Lower lobe of right lung (tissue), 2 donors: ENCODE measurements at regions not wholly inside any gene's neighbourhood (a gene's known extent, or its start where the extent isn't known, plus 50 kb on each side); places are given as distances from the start of the nearest gene placed in this dataset.
A peak's percentile ranks its signal among the peaks of the same experiment; 100 is the strongest.

Source experiments
- ATAC-seq, 2 donors: fragments of 200-7000 bp; cut with Tn5 transposase; one replicate each; pipeline ENCODE4 v1.9.1; 2020 to 2022; ENCODE audit warnings: mild to moderate bottlenecking in 2 of 2, moderate library complexity in 2 of 2
- DNase-seq: peaks from one replicate; pipeline ENCODE4 v3.0.0-alpha.2; 2020
- H3K27ac ChIP-seq: fragments of 200-600 bp; one replicate; pipeline ENCODE4 v1.8.0; 2022
- H3K27me3 ChIP-seq: fragments of 200-600 bp; one replicate; pipeline ENCODE4 v1.8.0; 2022; ENCODE audit warnings: low read depth
- H3K36me3 ChIP-seq: fragments of 200-600 bp; one replicate; pipeline ENCODE4 v1.8.0; 2022; ENCODE audit warnings: mild to moderate bottlenecking
- H3K4me1 ChIP-seq: fragments of 200-600 bp; one replicate; pipeline ENCODE4 v1.8.0; 2022
- H3K4me3 ChIP-seq: fragments of 200-600 bp; one replicate; pipeline ENCODE4 v1.8.0; 2022; ENCODE audit warnings: mild to moderate bottlenecking
- H3K9me3 ChIP-seq: fragments of 200-600 bp; one replicate; pipeline ENCODE4 v1.8.0; 2022
- intact Hi-C: fragments of 100-400 bp; cut with DNase I; formaldehyde crosslinking; loops from one replicate; pipeline ENCODE4 v1.11.0; 2022
- TF ChIP-seq, protein P1 (sequence below): fragments of 200-600 bp; IDR thresholded peaks from one replicate; pipeline ENCODE4 v1.8.0; 2022; ENCODE audit warnings: antibody characterized with exemption, mild to moderate bottlenecking
- donor health status: DM: no; HTN: yes; CAD: no; lungs with severe emphysema.

DNA sequence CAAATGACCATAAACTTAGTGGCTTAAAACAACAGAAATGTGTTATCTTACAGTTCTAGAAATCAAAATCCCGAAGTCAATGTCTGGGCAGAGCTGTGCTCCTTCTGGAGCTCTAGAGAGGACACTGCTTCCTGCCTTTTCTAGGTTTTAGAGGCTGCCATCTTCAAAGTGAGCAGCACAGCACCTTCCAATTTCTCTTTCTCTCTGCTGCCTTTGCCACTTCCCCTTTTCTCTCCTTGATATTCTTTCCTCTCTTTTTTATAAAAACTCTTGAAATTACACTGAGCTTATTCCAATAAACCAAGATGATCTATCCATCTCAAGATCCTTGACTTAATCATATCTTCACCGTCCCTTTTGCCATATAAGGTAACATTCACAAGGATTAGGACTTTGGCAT, 616.9 kb downstream of the PLPP3 start:
- no peak overlapping the region for H3K4me3 ChIP-seq
- H3K27me3 ChIP-seq = no peaks in the 10 kb centered on the region
- intact Hi-C loops = no loop called here
- ATAC-seq = no peak
- H3K9me3 ChIP-seq = no peaks in the 10 kb centered on the region
- no peak overlapping the region for H3K27ac ChIP-seq
- TF ChIP-seq, protein P1, sequence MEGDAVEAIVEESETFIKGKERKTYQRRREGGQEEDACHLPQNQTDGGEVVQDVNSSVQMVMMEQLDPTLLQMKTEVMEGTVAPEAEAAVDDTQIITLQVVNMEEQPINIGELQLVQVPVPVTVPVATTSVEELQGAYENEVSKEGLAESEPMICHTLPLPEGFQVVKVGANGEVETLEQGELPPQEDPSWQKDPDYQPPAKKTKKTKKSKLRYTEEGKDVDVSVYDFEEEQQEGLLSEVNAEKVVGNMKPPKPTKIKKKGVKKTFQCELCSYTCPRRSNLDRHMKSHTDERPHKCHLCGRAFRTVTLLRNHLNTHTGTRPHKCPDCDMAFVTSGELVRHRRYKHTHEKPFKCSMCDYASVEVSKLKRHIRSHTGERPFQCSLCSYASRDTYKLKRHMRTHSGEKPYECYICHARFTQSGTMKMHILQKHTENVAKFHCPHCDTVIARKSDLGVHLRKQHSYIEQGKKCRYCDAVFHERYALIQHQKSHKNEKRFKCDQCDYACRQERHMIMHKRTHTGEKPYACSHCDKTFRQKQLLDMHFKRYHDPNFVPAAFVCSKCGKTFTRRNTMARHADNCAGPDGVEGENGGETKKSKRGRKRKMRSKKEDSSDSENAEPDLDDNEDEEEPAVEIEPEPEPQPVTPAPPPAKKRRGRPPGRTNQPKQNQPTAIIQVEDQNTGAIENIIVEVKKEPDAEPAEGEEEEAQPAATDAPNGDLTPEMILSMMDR = no peak
- DNase-seq = no peak
- H3K36me3 ChIP-seq = no peaks in the 10 kb centered on the region
- H3K4me1 ChIP-seq = no peaks in the 10 kb centered on the region

DNA sequence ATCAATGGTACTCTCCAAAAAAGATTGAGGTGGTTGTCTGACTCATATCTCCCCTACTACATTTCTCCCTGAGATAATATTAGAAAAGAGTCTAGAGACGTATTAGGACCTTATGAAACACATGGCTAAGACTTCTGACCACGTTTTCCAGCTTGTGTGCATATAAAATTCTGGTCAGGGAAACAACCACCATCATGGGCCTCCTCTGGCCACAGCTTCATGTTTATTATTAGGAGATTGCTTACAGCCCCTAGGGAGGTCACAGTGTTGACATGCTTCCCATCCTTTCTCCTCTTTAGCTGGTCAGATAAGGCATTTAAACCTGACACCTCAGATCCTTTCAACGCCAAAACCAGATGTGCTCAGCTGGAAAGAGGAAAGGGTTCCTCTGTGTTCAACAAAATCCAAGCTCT, 620.2 kb downstream of the PLPP3 start:
- no peaks in the 10 kb centered on the region for H3K9me3 ChIP-seq
- H3K36me3 ChIP-seq = no peaks in the 10 kb centered on the region
- DNase-seq (no peak), ATAC-seq (peak in 1 of 2 donors; percentile 50)
- no peak overlapping the region for H3K27ac ChIP-seq
- H3K4me1 ChIP-seq = no peaks in the 10 kb centered on the region
- intact Hi-C loops = no loop called here
- TF ChIP-seq, protein P1 = no peak
- H3K27me3 ChIP-seq = no peaks in the 10 kb centered on the region
- no peak overlapping the region for H3K4me3 ChIP-seq

DNA sequence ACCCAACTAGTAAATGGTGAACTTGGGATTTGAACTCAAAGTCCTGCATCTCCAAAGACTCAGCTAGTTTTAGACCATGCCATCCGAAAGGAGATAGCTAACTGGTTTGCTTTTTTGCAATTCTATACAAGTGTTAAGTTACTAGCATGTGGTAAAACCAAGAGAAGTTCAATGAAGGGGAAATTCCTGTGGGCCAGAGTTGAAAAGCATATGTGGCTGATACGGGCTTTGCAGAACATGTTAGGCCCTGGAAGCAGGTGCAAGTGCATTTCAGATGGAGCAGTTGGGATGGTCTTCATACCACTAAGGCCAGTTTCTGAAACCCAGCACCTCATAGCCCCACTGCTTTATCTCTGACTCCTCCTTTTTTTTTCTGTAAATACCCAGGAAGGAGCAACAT, 620.9 kb downstream of the PLPP3 start:
- no peaks in the 10 kb centered on the region for H3K36me3 ChIP-seq
- H3K27me3 ChIP-seq = no peaks in the 10 kb centered on the region
- H3K4me1 ChIP-seq = no peaks in the 10 kb centered on the region
- H3K9me3 ChIP-seq = no peaks in the 10 kb centered on the region
- no peak overlapping the region for H3K27ac ChIP-seq
- no peak for ATAC-seq
- intact Hi-C loops = no loop called here
- no peak for DNase-seq
- TF ChIP-seq, protein P1 = no peak
- no peak overlapping the region for H3K4me3 ChIP-seq

DNA sequence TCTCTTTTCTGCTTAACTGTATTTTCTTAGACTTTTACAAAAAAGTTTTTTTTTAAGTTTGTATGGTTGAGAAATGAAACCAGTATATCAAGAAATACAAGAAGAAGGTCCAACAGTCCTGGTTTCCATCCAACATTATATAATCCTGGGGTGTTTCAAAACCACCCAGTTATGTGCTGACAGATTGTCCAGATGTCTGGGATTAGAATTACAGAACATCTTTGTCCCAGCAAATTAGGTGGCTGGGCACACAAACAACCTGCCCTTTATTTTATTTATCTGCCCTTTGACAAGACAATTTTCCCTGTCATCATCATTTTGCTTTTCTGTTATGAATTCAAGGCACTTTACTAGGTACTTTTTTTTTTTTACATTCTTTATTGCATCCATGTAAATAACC, 622.1 kb downstream of the PLPP3 start:
- H3K4me3 ChIP-seq = no peak overlapping the region
- TF ChIP-seq, protein P1 = no peak
- no peak for ATAC-seq

DNA sequence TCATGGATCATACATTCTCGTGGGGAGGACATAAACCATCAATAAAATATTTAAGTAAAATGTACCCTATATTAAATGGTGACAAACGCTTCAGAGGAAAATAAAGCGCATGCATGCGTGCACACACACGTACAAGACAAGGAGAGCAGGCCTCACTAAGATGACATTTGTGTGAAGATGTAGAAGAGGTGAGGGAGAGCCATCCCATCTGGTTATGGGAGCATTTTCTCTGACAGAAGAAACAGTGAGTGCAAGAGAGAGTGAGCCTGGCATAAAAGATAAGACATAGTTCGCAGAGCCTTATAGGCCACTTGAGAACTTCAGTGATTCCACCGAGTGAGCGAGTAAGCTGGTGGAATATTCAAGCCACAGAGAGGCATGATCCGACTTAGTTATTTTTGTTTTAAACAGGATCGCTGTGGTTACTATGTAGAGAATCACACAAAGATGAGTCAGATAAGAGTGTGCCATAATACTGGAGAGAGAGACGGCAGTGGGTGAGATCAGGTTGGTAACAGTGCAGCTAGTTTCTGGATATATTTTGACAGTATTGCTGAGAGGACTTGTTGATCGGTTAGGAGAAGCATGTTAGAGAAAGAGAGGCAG, 624.2 kb downstream of the PLPP3 start:
- DNase-seq (no peak), ATAC-seq (no peak)
- no peak overlapping the region for H3K27ac ChIP-seq
- TF ChIP-seq, protein P1 = no peak
- intact Hi-C loops = no loop called here
- H3K4me3 ChIP-seq = no peak overlapping the region
- H3K4me1 ChIP-seq = no peaks in the 10 kb centered on the region
- H3K9me3 ChIP-seq = no peaks in the 10 kb centered on the region
- H3K36me3 ChIP-seq = no peaks in the 10 kb centered on the region
- no peaks in the 10 kb centered on the region for H3K27me3 ChIP-seq

More for the DNA sequence above, 622.1 kb downstream of the PLPP3 start:
- Histone ChIP-seq H3K27ac (no peak overlapping the region), H3K27me3 (no peaks in the 10 kb centered on the region), H3K36me3 (no peaks in the 10 kb centered on the region), H3K9me3 (no peaks in the 10 kb centered on the region), H3K4me1 (no peaks in the 10 kb centered on the region)
- DNase-seq = no peak
- intact Hi-C loops = no loop called here
